Transverse colon (tissue), 4 donors: ENCODE measurements at regions not wholly inside any gene's neighbourhood (a gene's known extent, or its start where the extent isn't known, plus 50 kb on each side); places are given as distances from the start of the nearest gene placed in this dataset.

Experiments
- POLR2A ChIP-seq: fragments of 450-650 bp; IDR thresholded peaks from one replicate; pipeline ENCODE4 v1.6.1; 2016; ENCODE audit warnings: antibody characterized with exemption, mild to moderate bottlenecking, moderate library complexity
- POLR2AphosphoS5 ChIP-seq, 3 donors: sonication (generic); formaldehyde crosslinking; IDR thresholded peaks; one replicate each; pipeline ENCODE4 v1.6.1; 2016; ENCODE audit warnings: antibody characterized with exemption in 3 of 3
- TF ChIP-seq, protein P1 (sequence below), 5 experiments: fragments of 200-600 bp in 3 of 5; fragments of 450-650 bp in 2 of 5; sonication (generic) in 3 of 5; IDR thresholded peaks; 1 replicate in 2 of 5; 2 replicates in 3 of 5; pipeline ENCODE4 v1.5.1; 2016 to 2017; ENCODE audit warnings: antibody characterized with exemption in 5 of 5, inconsistent platforms in 3 of 5, mild to moderate bottlenecking in 2 of 5, moderate library complexity in 1 of 5

GRCh38 chrY:15301879-15302278 lies 777.5 kb downstream of the NLGN4Y start:
- TF ChIP-seq POLR2A (no peak), POLR2AphosphoS5 (IDR thresholded peaks at IDR 0.05) (no peak)
- TF ChIP-seq, protein P1, sequence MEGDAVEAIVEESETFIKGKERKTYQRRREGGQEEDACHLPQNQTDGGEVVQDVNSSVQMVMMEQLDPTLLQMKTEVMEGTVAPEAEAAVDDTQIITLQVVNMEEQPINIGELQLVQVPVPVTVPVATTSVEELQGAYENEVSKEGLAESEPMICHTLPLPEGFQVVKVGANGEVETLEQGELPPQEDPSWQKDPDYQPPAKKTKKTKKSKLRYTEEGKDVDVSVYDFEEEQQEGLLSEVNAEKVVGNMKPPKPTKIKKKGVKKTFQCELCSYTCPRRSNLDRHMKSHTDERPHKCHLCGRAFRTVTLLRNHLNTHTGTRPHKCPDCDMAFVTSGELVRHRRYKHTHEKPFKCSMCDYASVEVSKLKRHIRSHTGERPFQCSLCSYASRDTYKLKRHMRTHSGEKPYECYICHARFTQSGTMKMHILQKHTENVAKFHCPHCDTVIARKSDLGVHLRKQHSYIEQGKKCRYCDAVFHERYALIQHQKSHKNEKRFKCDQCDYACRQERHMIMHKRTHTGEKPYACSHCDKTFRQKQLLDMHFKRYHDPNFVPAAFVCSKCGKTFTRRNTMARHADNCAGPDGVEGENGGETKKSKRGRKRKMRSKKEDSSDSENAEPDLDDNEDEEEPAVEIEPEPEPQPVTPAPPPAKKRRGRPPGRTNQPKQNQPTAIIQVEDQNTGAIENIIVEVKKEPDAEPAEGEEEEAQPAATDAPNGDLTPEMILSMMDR (IDR thresholded peaks at IDR 0.05), result no peak
